Parathyroid adenoma (tissue), 2 donors: ENCODE measurements at regions not wholly inside any gene's neighbourhood (a gene's known extent, or its start where the extent isn't known, plus 50 kb on each side); places are given as distances from the start of the nearest gene placed in this dataset.
"Not testable (repeated sequence)": the region's sequence is repeated elsewhere in the genome, so short reads cannot be mapped to it uniquely, and the experiment has no call there.

ENCODE experiments used
- H2AFZ ChIP-seq: fragments of 300-600 bp; sonication (generic); one replicate; pipeline ENCODE4 v1.7.0; 2017; ENCODE audit warnings: antibody characterized with exemption, mild to moderate bottlenecking
- H3K27ac ChIP-seq: fragments of 300-600 bp; sonication (generic); one replicate; pipeline ENCODE4 v1.7.0; 2017
- H3K27me3 ChIP-seq: fragments of 300-600 bp; sonication (generic); one replicate; pipeline ENCODE4 v1.7.0; 2017; ENCODE audit warnings: low read length; ENCODE audit not compliant: control insufficient read depth, insufficient read depth
- H3K36me3 ChIP-seq: fragments of 300-600 bp; sonication (generic); one replicate; pipeline ENCODE4 v1.7.0; 2017; ENCODE audit warnings: low read length; ENCODE audit not compliant: control insufficient read depth, insufficient read depth
- H3K4me1 ChIP-seq: fragments of 300-600 bp; sonication (generic); one replicate; pipeline ENCODE4 v1.7.0; 2017; ENCODE audit warnings: control low read depth
- H3K4me2 ChIP-seq: fragments of 300-600 bp; sonication (generic); one replicate; pipeline ENCODE4 v1.7.0; 2017; ENCODE audit warnings: low read length
- H3K4me3 ChIP-seq: fragments of 300-600 bp; sonication (generic); one replicate; pipeline ENCODE4 v1.7.0; 2017; ENCODE audit warnings: low read depth, low read length
- H3K79me2 ChIP-seq: fragments of 300-600 bp; sonication (generic); one replicate; pipeline ENCODE4 v1.7.0; 2017; ENCODE audit warnings: control low read depth
- H3K9ac ChIP-seq: fragments of 300-600 bp; sonication (generic); one replicate; pipeline ENCODE4 v1.7.0; 2017; ENCODE audit warnings: mild to moderate bottlenecking
- H3K9me3 ChIP-seq: fragments of 300-600 bp; sonication (generic); one replicate; pipeline ENCODE4 v1.7.0; 2017; ENCODE audit warnings: low read length; ENCODE audit not compliant: control insufficient read depth
- TF ChIP-seq, protein P1 (sequence below): fragments of 300-600 bp; sonication (generic); IDR thresholded peaks from one replicate; pipeline ENCODE4 v1.7.0; 2017; ENCODE audit warnings: antibody characterized with exemption, mild to moderate bottlenecking
- donor health status: primary hyperparathyroidism.

DNA sequence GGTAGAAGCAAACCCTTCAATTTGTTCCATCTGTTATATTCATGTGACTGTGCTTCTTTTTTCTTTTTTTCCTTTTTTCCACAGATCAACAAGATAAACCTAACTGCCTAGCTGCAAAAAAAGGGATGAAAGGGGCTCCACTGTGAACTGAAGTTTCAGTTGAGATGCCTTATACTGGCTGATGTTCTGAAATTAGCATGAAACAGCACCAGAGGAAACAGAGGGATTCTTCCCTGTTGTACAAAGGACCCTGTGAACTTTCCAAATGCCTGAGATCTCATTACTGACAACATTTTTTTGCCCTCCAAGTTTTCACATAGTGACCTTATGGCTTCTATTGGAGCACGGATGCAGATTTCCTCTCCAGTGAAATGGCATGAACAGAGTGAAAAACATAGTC lies 302.7 kb upstream of the TFAP2D start:
- Histone ChIP-seq H3K79me2 (no peaks in the 10 kb centered on the region), H3K4me1 (no peaks in the 10 kb centered on the region), H3K4me2 (no peak overlapping the region), H3K27me3 (no peaks in the 10 kb centered on the region), H3K36me3 (no peaks in the 10 kb centered on the region), H3K4me3 (no peak overlapping the region), H3K27ac (no peak overlapping the region), H3K9me3 (no peaks in the 10 kb centered on the region), H2AFZ (no peak overlapping the region), H3K9ac (no peak overlapping the region)
- TF ChIP-seq, protein P1, sequence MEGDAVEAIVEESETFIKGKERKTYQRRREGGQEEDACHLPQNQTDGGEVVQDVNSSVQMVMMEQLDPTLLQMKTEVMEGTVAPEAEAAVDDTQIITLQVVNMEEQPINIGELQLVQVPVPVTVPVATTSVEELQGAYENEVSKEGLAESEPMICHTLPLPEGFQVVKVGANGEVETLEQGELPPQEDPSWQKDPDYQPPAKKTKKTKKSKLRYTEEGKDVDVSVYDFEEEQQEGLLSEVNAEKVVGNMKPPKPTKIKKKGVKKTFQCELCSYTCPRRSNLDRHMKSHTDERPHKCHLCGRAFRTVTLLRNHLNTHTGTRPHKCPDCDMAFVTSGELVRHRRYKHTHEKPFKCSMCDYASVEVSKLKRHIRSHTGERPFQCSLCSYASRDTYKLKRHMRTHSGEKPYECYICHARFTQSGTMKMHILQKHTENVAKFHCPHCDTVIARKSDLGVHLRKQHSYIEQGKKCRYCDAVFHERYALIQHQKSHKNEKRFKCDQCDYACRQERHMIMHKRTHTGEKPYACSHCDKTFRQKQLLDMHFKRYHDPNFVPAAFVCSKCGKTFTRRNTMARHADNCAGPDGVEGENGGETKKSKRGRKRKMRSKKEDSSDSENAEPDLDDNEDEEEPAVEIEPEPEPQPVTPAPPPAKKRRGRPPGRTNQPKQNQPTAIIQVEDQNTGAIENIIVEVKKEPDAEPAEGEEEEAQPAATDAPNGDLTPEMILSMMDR: no peak

DNA sequence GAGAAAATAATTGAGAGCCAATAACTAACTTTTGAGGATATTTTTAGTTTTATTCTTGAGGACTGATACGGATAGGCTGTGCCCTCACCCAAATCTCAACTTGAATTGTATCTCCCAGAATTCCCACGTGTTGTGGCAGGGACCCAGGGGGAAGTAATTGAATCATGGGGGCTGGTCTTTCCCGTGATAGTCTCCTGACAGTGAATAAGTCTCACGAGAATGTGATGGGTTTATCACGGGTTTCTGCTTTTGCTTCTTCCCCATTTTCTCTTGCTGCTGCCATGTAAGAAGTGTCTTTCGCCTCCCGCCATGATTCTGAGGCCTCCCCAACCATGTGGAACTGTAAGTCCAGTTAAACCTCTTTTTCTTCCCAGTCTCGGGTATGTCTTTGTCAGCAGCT lies 292.3 kb upstream of the TFAP2D start:
- not testable (repeated sequence) for H3K36me3 ChIP-seq, H3K9ac ChIP-seq, H3K27ac ChIP-seq, H3K79me2 ChIP-seq, H2AFZ ChIP-seq, H3K4me1 ChIP-seq, H3K27me3 ChIP-seq, H3K4me3 ChIP-seq, H3K9me3 ChIP-seq, H3K4me2 ChIP-seq

DNA sequence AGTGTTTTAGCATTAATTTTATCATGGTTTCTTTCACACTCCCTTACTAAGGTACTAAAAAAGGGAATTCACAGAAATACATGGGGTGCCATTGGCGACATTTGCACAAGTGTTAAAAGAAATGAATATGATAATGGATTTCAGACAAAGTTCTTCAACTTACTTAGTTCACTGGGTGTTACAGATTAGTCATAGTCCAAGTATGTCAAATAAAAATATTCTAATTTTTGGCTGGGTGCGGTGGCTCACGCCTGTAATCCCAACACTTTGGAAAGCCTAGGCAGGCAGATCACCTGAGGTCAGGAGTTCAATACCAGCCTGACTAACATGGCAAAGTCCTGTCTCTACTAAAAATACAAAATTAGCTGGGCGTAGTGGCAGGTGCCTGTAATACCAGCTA lies 286.1 kb upstream of the TFAP2D start:
- Histone ChIP-seq H3K79me2 (no peaks in the 10 kb centered on the region), H3K4me3 (no peak overlapping the region), H3K4me2 (no peak overlapping the region), H3K27ac (no peak overlapping the region), H3K9me3 (no peaks in the 10 kb centered on the region), H3K4me1 (no peaks in the 10 kb centered on the region), H2AFZ (no peak overlapping the region), H3K9ac (no peak overlapping the region), H3K27me3 (no peaks in the 10 kb centered on the region), H3K36me3 (no peaks in the 10 kb centered on the region)
- TF ChIP-seq, protein P1: no peak

DNA sequence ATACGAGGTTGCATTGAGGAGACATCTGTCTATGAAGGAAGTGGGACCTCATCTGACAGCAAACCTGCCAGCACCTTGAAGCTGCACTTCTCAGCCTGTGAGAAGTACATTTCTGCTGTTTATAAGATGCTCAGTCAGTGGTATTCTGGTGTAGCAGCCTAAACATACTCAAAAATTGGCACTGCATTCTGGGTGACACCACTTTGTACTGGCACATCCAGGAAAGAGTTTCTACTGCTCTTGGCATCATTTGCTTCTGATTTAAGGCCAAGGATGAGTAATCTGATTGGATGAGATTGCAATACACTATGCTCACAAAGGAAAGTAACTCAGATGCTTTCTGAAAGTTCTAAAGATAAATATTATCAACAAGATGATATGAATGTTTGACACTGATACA lies 275.4 kb upstream of the TFAP2D start:
- TF ChIP-seq, protein P1: no peak

DNA sequence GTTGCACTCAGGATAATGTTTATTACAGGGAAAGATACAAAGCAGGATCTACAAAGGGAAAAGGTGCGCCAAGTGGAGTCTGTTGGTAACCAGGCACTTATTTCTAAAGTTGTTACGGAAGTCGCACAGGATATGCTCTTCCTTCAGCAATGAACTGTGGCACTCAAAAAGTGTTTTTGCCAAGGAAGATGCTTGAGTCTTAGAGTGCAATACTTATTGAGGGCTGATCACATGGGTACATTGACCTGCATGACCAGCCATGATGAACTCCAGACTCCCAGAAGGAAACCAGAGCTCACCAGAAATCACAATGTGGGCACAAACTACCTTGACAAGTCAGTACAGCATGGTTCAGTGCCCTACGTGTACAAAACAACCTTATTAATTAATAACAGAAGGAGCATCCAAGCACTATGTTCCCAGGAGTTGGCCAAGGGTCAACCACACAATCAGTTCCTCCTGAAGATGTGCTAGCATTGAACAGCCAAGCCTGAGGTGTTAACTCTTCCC lies 270.7 kb upstream of the TFAP2D start:
- H3K36me3 ChIP-seq: no peaks in the 10 kb centered on the region
- H2AFZ ChIP-seq: no peak overlapping the region
- TF ChIP-seq, protein P1: no peak

More for the DNA sequence above, 275.4 kb upstream of the TFAP2D start:
- Histone ChIP-seq H3K36me3 (no peaks in the 10 kb centered on the region), H3K9ac (no peak overlapping the region), H3K4me3 (no peak overlapping the region), H2AFZ (no peak overlapping the region), H3K79me2 (no peaks in the 10 kb centered on the region), H3K4me2 (no peak overlapping the region), H3K9me3 (no peaks in the 10 kb centered on the region), H3K27me3 (no peaks in the 10 kb centered on the region), H3K27ac (no peak overlapping the region), H3K4me1 (no peaks in the 10 kb centered on the region)

More for the DNA sequence above, 270.7 kb upstream of the TFAP2D start:
- Histone ChIP-seq H3K27ac (no peak overlapping the region), H3K9ac (no peak overlapping the region), H3K27me3 (no peaks in the 10 kb centered on the region), H3K4me2 (no peak overlapping the region), H3K9me3 (no peaks in the 10 kb centered on the region), H3K4me1 (no peaks in the 10 kb centered on the region), H3K4me3 (no peak overlapping the region), H3K79me2 (no peaks in the 10 kb centered on the region)
